Neural progenitor cell (in vitro differentiated cells): ENCODE measurements at regions not wholly inside any gene's neighbourhood (a gene's known extent, or its start where the extent isn't known, plus 50 kb on each side); places are given as distances from the start of the nearest gene placed in this dataset.

Experiments used
- DNase-seq: peaks from one replicate; pipeline ENCODE4 v3.0.0-alpha.2; 2016; ENCODE audit warnings: low spot score
- H2AFZ ChIP-seq: fragments of 200-600 bp; sonication (generic); replicated peaks from 2 replicates; pipeline ENCODE4 v1.6.1; 2016; ENCODE audit warnings: antibody characterized with exemption
- H3F3A ChIP-seq: fragments of 200-600 bp; sonication (generic); 2 replicates; pipeline ENCODE4 v1.6.1; 2016; ENCODE audit warnings: antibody characterized with exemption, low read depth
- H3K27ac ChIP-seq: fragments of 200-600 bp; sonication (generic); 2 replicates; pipeline ENCODE4 v1.5.1; 2016; ENCODE audit warnings: mild to moderate bottlenecking
- H3K27me3 ChIP-seq: fragments of 200-600 bp; sonication (generic); 2 replicates; pipeline ENCODE4 v1.6.1; 2016; ENCODE audit warnings: mild to moderate bottlenecking, moderate library complexity
- H3K36me3 ChIP-seq: fragments of 200-600 bp; sonication (generic); 2 replicates; pipeline ENCODE4 v1.5.1; 2016
- H3K4me1 ChIP-seq: fragments of 200-600 bp; sonication (generic); 2 replicates; pipeline ENCODE4 v1.6.1; 2016; ENCODE audit warnings: mixed run types
- H3K4me2 ChIP-seq: fragments of 200-600 bp; sonication (generic); 2 replicates; pipeline ENCODE4 v1.6.1; 2016
- H3K4me3 ChIP-seq: fragments of 200-600 bp; sonication (generic); 2 replicates; pipeline ENCODE4 v1.5.1; 2016
- H3K79me2 ChIP-seq: fragments of 200-600 bp; sonication (generic); 2 replicates; pipeline ENCODE4 v1.6.1; 2016; ENCODE audit warnings: low read depth
- H3K9ac ChIP-seq: fragments of 200-600 bp; sonication (generic); 2 replicates; pipeline ENCODE4 v1.6.1; 2016
- H3K9me3 ChIP-seq: fragments of 200-600 bp; sonication (generic); 2 replicates; pipeline ENCODE4 v1.5.1; 2016; ENCODE audit warnings: low read depth
- H4K20me1 ChIP-seq: fragments of 200-600 bp; sonication (generic); 2 replicates; pipeline ENCODE4 v1.6.1; 2016; ENCODE audit warnings: low read depth
- H3K27ac Mint-ChIP-seq: 3 replicates; pipeline ENCODE4 v1.8.0; 2021; ENCODE audit warnings: mixed read lengths
- H3K27me3 Mint-ChIP-seq: 2 replicates; pipeline ENCODE4 v1.8.0; 2022; ENCODE audit warnings: low read depth, mild to moderate bottlenecking, inconsistent platforms, moderate library complexity, mixed read lengths; ENCODE audit not compliant: insufficient read depth
- H3K36me3 Mint-ChIP-seq: 3 replicates; pipeline ENCODE4 v1.8.0; 2021; ENCODE audit warnings: mixed read lengths
- H3K4me1 Mint-ChIP-seq: 3 replicates; pipeline ENCODE4 v1.8.0; 2021; ENCODE audit warnings: mixed read lengths
- H3K4me3 Mint-ChIP-seq: 3 replicates; pipeline ENCODE4 v1.8.0; 2021; ENCODE audit warnings: mild to moderate bottlenecking, moderate library complexity, mixed read lengths
- H3K9me3 Mint-ChIP-seq: 3 replicates; pipeline ENCODE4 v1.8.0; 2020; ENCODE audit warnings: mixed read lengths
- CTCF ChIP-seq: fragments of 200-600 bp; sonication (generic); IDR thresholded peaks from 2 replicates; pipeline ENCODE4 v1.5.1; 2017; ENCODE audit warnings: antibody characterized with exemption, mild to moderate bottlenecking
- EZH2 ChIP-seq: fragments of 200-600 bp; sonication (generic); IDR thresholded peaks from 2 replicates; pipeline ENCODE4 v1.6.1; 2017; ENCODE audit warnings: antibody characterized with exemption, mild to moderate bottlenecking, moderate library complexity
- EZH2phosphoT487 ChIP-seq: fragments of 200-600 bp; sonication (generic); IDR thresholded peaks from 2 replicates; pipeline ENCODE4 v1.6.1; 2017; ENCODE audit warnings: antibody characterized with exemption

GRCh38 chr1:214186103-214186824 lies 94.7 kb upstream of the SMYD2 start:
- Histone ChIP-seq H2AFZ (no peak overlapping the region), H3K27me3 (peaks cover 62% of the 10 kb centered on the region), H3K4me1 (peaks cover 22% of the 10 kb centered on the region), H3K79me2 (no peaks in the 10 kb centered on the region), H3K4me3 (no peak overlapping the region), H4K20me1 (no peaks in the 10 kb centered on the region), H3K4me2 (no peak overlapping the region), H3K9me3 (no peaks in the 10 kb centered on the region), H3F3A (peaks cover 7% of the 10 kb centered on the region), H3K9ac (no peak overlapping the region), H3K36me3 (no peaks in the 10 kb centered on the region), H3K27ac (no peak overlapping the region)
- no peak overlapping the region for H3K4me3 Mint-ChIP-seq
- peaks cover 15% of the 10 kb centered on the region for H3K27me3 Mint-ChIP-seq
- DNase-seq: no peak
- H3K9me3 Mint-ChIP-seq: peaks cover 16% of the 10 kb centered on the region
- no peak for TF ChIP-seq EZH2
- no peak for TF ChIP-seq CTCF
- no peak for TF ChIP-seq EZH2phosphoT487
- H3K4me1 Mint-ChIP-seq: peaks cover 41% of the 10 kb centered on the region
- no peak overlapping the region for H3K27ac Mint-ChIP-seq
- peaks cover 2% of the 10 kb centered on the region for H3K36me3 Mint-ChIP-seq

DNA sequence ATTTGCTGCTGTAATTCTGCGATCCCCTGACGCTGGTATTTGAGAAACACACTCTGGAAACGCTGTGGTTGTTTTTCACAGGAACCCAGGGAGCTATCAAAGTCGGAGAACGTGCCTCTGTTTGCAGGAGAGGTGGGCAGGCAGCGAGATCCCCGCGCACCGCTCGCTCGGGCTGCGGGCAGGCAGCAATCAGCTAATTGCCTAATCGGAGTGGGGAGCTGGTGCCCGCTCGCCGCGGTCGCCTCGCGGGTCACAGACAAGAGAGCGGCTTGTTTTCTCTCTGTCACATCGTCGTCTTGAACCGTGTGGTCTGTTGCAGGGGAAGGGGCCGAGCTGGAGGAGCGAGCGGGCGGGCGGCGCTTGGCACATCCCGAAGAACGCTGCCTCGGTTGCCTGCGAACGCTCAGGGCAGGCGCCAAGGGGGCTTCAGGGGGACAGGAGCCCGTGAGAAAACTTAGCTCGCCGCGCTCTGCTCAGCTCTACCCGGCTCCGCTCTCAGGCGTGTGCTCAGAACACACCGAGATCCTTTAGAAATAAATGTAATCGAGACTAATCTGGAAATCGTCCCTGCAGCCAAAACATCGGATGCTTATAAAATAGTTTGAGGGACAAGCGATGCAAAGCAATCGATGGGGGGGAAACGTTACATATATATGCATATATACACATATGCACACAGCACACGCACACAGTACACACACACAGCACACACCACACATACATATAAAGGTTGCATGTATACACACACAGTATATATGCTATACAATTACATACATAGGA lies 93.6 kb upstream of the SMYD2 start:
- TF ChIP-seq EZH2: peak; percentile 59
- no peak for TF ChIP-seq CTCF
- TF ChIP-seq EZH2phosphoT487: peak; percentile 61
- Histone ChIP-seq H3K4me1 (peaks cover 22% of the 10 kb centered on the region), H3K79me2 (no peaks in the 10 kb centered on the region), H3K4me2 (peak overlapping the region; percentile 83), H3K9ac (no peak overlapping the region), H2AFZ (peak overlapping the region; percentile 84), H3K4me3 (peak overlapping the region; percentile 45), H3K27me3 (peaks cover 62% of the 10 kb centered on the region), H3K27ac (no peak overlapping the region), H3K9me3 (no peaks in the 10 kb centered on the region), H3F3A (peaks cover 7% of the 10 kb centered on the region), H4K20me1 (no peaks in the 10 kb centered on the region), H3K36me3 (no peaks in the 10 kb centered on the region)
- Mint-ChIP-seq H3K4me1 (peaks cover 42% of the 10 kb centered on the region), H3K9me3 (peaks cover 10% of the 10 kb centered on the region), H3K36me3 (no peaks in the 10 kb centered on the region), H3K27me3 (peaks cover 19% of the 10 kb centered on the region), H3K27ac (peak overlapping the region; percentile 22), H3K4me3 (peak overlapping the region; percentile 86)
- peak; percentile 62 for DNase-seq

DNA sequence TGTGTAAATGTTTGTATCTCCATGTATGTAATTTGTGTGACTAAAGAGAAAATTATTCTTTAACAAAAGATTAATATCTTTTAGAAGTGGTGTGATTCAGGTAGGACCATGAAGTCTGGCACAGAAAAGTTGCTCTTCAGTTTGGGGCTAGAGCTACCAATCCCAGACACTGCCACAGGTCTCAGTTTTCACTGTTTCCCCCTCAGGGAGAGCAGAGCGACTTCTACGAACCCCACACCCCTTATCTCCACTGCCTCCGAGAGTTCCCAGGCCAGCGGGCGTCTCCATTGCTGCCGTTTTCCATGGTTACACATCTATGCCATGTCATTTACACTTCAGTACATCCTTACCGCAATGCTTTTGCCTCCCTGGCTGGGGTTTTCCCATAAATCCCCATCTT lies 93.0 kb upstream of the SMYD2 start:
- H3K4me1 ChIP-seq: peaks cover 26% of the 10 kb centered on the region
- no peak overlapping the region for H3K27ac ChIP-seq
- Mint-ChIP-seq H3K4me1 (peaks cover 47% of the 10 kb centered on the region), H3K27ac (no peak overlapping the region), H3K36me3 (no peaks in the 10 kb centered on the region), H3K9me3 (peaks cover 6% of the 10 kb centered on the region), H3K4me3 (peak overlapping the region; percentile 66), H3K27me3 (peaks cover 19% of the 10 kb centered on the region)
- no peaks in the 10 kb centered on the region for H4K20me1 ChIP-seq
- peak overlapping the region; percentile 83 for H3K4me2 ChIP-seq
- no peak overlapping the region for H3K4me3 ChIP-seq
- TF ChIP-seq CTCF (no peak), EZH2 (no peak), EZH2phosphoT487 (no peak)
- H3F3A ChIP-seq: peaks cover 11% of the 10 kb centered on the region
- no peak overlapping the region for H2AFZ ChIP-seq
- no peaks in the 10 kb centered on the region for H3K9me3 ChIP-seq
- H3K27me3 ChIP-seq: peaks cover 62% of the 10 kb centered on the region
- peak; percentile 24 for DNase-seq
- no peaks in the 10 kb centered on the region for H3K36me3 ChIP-seq
- H3K79me2 ChIP-seq: no peaks in the 10 kb centered on the region
- no peak overlapping the region for H3K9ac ChIP-seq
